NCI-H2196 (cell line): ENCODE measurements at regions not wholly inside any gene's neighbourhood (a gene's known extent, or its start where the extent isn't known, plus 50 kb on each side); places are given as distances from the start of the nearest gene placed in this dataset.
"Not testable (repeated sequence)": the region's sequence is repeated elsewhere in the genome, so short reads cannot be mapped to it uniquely, and the experiment has no call there.

Source experiments
- DNase-seq: peaks from one replicate; lab custom pipeline; 2025; ENCODE audit not compliant: unreplicated experiment; lab: John Stamatoyannopoulos, UW

GRCh38 chr6:137311940-137312339 is 92.8 kb upstream of the IFNGR1 start:
- no peak for DNase-seq

- DNase-seq: peak; percentile 81
These were observed 90.0 kb upstream of the IFNGR1 start for GRCh38 chr6:137309078-137309762.

- no peak for DNase-seq
These were observed 88.1 kb upstream of the IFNGR1 start for GRCh38 chr6:137307163-137307854.

GRCh38 chr6:137305691-137306090 is 86.5 kb upstream of the IFNGR1 start:
- DNase-seq: no peak

DNA sequence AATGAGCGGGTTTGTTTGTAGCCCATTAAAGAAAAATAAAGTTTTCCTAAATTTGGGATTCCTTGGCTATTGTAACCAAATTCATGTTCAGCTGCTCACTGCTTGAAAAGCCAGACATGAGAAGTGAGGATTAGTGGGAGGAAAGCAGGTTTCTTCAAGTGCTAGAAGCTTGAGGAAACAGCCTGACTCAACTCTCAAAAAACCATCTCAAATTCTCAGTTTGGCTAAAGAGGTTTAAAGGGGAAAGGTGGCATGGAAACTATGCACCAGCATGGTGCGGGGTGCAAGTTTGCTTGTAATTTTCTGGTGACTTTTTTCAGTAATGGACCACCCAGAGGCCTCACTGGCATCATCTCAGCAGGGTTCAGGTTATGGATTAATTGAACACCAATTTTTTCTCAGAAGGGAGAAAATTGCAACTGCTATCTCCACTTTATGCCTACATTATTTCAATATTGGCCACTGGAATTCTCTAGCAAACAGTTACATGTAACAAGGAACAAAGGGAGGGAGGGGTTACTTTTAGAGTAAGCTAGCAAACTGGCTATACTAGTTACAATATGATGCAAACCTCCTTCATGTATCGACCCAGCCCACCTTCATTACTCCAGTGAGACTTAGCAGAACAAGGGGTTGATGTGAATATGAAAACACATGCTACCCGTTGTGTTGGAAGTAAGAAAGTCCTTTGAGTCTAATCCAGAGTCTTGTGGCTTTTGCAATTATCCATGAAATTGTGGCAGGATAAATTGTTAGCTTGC is 85.0 kb upstream of the IFNGR1 start:
- no peak for DNase-seq

DNA sequence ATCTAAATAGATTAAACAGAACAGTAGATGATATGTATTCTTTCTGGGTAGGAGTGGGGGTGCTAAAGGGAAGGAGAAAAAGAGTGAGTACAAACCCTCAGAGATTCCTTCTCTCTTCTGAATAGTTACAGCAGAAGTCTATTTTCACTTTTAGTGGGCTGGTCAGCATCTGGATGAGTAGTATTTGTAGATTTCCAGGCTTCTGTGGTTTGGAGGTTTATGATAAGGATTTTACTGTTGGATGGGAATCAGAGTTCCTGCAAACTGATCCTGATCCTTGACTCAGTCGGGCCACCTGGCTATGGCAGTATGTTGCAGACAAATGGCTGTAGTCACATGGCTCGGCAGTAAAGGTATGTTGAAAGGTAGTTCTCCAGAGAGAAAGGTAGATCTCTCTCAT is 84.3 kb upstream of the IFNGR1 start:
- DNase-seq: no peak

DNA sequence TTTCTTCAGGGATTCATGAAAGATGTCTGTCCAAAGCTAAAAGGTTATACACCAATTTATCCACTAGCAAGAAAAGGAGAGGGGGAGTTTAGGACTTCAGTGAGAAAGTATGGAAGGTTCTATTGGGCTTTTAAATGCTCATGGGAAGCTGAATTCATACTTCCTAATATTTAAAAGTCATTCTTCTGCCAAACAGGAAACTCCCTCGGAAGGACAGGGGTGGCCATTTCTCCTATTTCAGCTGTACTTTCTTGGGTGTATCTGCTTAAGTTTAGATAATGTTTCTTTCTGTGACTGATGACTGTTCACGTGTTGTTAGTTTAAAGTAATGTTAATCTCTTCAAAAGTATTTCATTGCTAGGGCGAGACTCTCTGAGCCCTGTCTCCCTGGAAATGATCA is 80.5 kb upstream of the IFNGR1 start:
- DNase-seq: no peak

DNA sequence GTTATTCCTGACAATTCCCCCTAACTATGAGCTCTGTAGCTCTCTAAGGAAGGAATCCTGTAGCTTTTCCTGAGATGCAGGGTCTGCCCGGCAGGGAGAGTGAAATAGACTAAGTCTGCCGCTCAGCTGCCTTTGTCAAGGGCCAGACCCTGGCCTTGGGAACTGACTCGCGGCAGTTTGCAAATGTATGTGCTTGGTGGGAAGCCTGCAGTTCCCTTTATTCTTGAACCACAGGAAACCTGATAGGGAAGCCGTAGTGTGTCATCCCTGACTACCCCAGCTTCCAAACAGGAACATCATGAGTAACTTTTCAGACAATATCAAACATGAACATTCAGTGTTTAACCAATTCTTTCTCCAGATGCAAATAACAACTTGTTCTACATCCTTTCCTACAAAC is 78.7 kb upstream of the IFNGR1 start:
- DNase-seq: no peak

- not testable (repeated sequence) for DNase-seq
These were observed 73.1 kb upstream of the IFNGR1 start for GRCh38 chr6:137292326-137292725.

GRCh38 chr6:137291441-137291840 is 72.3 kb upstream of the IFNGR1 start:
- DNase-seq: peak; percentile 4

- no peak for DNase-seq
These were observed 71.5 kb upstream of the IFNGR1 start for GRCh38 chr6:137290601-137291261.

- DNase-seq: no peak
These were observed 67.7 kb upstream of the IFNGR1 start for GRCh38 chr6:137286916-137287315.

DNA sequence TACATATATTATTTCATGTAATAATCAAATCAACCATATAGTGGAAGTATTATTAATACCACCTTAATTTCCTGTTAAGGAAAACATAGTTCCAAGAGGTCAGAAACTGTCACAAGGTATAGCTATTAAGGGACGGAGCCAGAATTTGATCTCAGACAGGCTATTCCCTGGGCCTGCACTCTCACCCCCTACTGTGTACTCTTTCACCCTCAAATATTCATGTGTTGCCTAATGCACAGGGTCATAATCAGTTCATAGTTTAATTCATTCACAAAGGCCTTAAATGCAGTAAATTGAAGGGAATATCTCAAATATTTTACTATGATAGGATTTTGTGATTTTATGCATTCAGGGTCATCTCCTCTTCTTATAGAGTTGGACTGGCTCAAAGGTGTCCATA is 67.2 kb upstream of the IFNGR1 start:
- no peak for DNase-seq

GRCh38 chr6:137284811-137285110 is 65.6 kb upstream of the IFNGR1 start:
- no peak for DNase-seq

DNA sequence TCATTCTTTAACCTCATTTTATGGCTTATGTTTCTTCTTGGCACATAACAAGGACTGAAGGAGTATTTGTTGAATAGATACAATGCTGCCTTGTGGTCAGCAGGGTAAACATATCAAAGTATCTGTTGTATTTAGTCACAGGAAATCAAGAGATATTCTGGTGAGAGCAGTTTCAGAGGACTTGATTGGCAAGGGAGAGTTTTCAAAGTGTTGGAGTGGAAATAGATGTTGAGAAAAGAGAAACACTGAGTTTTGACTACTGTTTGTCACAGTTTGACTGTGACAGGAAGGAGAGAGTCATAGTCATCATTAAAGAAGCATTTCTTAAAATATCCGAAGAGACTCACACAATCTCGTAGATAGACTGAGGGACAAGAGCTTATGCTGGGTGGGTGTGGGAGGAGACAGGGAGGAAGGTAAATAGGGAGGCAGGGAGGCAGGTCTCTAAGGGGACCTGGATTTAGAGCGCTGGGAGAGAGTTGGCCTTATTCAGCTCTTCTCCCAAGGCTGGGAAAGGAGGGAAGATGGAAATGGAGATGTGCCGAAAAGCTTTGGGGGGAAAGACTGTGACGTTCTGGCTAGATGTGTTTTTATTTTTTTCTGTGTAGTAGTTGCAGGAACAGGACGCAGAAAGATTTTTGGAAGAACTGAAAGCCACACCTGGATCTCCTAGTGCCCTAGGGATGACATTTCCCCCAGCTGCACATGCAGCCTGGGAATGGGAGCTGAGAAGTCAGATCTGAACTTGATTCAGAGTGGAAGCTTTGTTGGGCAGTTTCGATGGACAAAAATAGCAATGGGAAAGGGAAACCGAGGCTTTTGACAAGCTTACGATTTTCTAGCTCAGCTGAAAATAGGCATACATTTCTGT is 65.0 kb upstream of the IFNGR1 start:
- peak; percentile 43 for DNase-seq

DNA sequence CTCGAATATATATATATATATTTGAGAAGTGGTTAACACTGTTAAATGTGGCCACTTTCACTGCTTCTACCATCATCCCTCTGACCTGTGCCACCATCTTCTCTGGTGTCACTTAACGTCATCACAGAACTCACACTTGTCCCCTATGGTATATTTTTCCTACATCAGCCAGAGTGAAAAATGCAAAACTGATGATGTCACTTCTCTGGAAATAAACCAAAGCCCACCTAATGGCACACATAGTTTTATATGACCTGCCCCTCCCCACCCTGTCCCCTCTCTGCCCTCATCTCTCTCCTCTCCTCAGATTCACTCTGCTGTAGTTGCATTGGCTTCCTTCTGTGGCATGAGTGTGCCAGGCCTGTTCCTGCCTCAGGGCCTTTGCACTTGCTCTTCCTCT is 63.9 kb upstream of the IFNGR1 start:
- DNase-seq: no peak

DNA sequence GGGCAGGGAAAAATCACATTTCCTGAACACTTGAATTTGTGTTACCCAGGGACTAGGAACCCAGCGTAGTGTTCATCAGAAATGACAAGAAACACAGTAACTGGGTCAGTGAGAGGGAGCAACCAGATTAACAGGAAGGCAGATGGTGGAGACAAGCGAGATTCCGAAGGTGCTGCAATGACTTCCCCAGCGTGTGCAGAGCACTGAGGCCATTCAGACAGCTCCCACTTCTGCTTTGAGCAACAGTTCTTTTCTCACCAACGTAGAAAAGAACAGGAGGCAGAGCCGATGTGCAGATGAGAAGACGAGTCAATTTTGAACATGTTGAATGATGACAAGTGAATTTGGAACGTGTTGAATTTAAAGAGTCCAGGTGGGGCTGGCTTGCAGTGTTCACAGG is 63.1 kb upstream of the IFNGR1 start:
- DNase-seq: no peak

DNA sequence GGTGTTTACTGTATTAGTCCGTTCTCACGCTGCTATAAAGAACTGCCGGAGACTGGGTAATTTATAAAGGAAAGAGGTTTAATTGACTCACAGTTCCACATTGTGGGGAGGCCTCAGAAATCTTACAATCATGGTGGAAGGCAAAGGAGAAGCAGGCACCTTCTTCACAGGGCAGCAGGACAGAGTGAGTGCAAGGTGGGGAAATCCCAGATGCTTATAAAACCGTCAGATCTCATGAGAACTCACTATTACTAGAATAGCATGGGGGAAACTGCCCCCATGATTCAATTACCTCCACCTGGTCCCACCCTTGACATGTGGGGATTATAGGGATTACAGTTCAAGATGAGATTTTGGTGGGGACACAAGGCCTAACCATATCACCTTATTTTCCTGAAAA is 60.1 kb upstream of the IFNGR1 start:
- DNase-seq: not testable (repeated sequence)

DNA sequence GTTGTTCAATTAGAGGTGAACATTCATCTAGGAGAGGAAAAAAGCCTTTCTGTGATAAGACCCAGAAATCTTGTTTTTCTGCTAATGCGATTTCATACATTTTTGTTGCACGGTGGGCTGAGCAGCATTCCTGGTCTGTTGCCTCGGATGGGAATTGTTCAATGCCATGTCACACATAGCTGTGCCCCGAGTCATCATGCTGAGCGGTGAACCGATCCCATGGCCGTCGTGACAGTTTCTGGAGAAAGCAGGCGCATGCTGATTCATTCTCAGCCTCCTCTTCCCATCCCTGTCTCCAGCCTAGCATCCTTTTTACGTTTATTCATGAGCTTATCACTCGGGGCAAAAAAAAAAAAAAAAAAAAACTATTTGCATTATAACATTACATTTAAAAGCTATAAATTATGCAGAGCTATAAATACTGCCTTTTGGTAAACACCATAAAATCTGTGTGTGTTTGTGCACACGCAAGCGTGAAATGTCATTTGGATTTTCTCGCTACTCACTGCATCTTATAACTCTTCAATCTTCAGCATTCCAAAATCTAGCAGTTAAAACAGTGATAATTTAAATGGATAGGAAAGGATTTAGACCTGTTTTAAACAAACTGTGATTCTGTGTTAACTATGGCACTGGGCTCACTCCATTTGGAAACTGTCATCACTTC is 58.9 kb upstream of the IFNGR1 start:
- no peak for DNase-seq

- DNase-seq: no peak
These were observed 53.2 kb upstream of the IFNGR1 start for GRCh38 chr6:137272403-137272802.
